ENCODE measurements at regions not wholly inside any gene's neighbourhood (a gene's known extent, or its start where the extent isn't known, plus 50 kb on each side); places are given as distances from the start of the nearest gene placed in this dataset.

DNA sequence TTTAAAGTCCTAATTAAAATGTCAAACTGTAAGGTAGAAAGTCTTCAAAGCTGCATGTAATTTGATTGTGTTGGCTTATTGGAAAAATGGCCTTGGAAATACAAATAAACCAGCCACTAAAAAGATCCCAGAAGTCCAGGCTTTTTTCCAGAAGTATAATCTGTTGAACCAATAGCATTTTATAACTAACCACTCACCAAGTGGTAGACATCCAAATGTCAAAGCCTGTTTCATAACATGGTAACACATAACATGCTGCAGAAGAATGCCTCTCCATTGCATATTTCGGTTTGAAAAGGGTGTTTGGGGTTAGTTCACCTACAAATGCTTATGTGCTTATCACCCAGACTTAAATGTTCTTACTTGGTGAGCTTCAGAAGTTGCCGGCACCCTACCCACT, 183.7 kb upstream of the DIO2 start:
- Mint-ChIP-seq H3K9me3 (ENCODE audit: unreplicated experiment) (no peaks in the 10 kb centered on the region), H3K36me3 (ENCODE audit: low read depth, unreplicated experiment) (no peaks in the 10 kb centered on the region), H3K27ac (ENCODE audit: unreplicated experiment) (no peak overlapping the region), H3K4me1 (ENCODE audit: unreplicated experiment) (peaks cover 5% of the 10 kb centered on the region), H3K4me3 (ENCODE audit: unreplicated experiment) (no peak overlapping the region), H3K27me3 (ENCODE audit: unreplicated experiment) (no peaks in the 10 kb centered on the region)
- DNase-seq (ENCODE audit: low spot score): no peak
- TF ChIP-seq, protein P1, sequence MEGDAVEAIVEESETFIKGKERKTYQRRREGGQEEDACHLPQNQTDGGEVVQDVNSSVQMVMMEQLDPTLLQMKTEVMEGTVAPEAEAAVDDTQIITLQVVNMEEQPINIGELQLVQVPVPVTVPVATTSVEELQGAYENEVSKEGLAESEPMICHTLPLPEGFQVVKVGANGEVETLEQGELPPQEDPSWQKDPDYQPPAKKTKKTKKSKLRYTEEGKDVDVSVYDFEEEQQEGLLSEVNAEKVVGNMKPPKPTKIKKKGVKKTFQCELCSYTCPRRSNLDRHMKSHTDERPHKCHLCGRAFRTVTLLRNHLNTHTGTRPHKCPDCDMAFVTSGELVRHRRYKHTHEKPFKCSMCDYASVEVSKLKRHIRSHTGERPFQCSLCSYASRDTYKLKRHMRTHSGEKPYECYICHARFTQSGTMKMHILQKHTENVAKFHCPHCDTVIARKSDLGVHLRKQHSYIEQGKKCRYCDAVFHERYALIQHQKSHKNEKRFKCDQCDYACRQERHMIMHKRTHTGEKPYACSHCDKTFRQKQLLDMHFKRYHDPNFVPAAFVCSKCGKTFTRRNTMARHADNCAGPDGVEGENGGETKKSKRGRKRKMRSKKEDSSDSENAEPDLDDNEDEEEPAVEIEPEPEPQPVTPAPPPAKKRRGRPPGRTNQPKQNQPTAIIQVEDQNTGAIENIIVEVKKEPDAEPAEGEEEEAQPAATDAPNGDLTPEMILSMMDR (IDR thresholded peaks at IDR 0.05; ENCODE audit: unreplicated experiment): no peak

DNA sequence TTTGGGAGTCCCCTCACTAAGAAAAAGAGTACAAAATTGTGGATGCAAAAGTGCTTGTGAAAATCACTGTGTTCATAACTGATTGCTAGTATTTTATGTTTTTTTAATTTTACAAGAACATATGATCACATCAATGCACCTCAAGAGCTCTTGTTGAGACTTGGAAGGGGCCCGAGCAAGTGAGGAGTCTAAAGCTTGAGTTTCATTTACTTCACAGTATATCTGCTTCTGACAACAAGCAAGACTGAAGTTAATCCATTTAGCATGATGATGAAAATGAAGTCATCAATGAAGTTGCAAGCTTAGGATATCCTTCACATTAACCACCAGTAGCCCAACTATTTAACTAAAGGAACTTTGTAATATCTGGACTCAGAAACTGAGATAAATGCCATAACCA, 182.5 kb upstream of the DIO2 start:
- Mint-ChIP-seq H3K4me1 (ENCODE audit: unreplicated experiment) (peaks cover 3% of the 10 kb centered on the region), H3K27ac (ENCODE audit: unreplicated experiment) (no peak overlapping the region), H3K36me3 (ENCODE audit: low read depth, unreplicated experiment) (no peaks in the 10 kb centered on the region), H3K4me3 (ENCODE audit: unreplicated experiment) (no peak overlapping the region), H3K9me3 (ENCODE audit: unreplicated experiment) (no peaks in the 10 kb centered on the region), H3K27me3 (ENCODE audit: unreplicated experiment) (no peaks in the 10 kb centered on the region)
- no peak for DNase-seq (ENCODE audit: low spot score)
- TF ChIP-seq, protein P1 (IDR thresholded peaks at IDR 0.05; ENCODE audit: unreplicated experiment): no peak

DNA sequence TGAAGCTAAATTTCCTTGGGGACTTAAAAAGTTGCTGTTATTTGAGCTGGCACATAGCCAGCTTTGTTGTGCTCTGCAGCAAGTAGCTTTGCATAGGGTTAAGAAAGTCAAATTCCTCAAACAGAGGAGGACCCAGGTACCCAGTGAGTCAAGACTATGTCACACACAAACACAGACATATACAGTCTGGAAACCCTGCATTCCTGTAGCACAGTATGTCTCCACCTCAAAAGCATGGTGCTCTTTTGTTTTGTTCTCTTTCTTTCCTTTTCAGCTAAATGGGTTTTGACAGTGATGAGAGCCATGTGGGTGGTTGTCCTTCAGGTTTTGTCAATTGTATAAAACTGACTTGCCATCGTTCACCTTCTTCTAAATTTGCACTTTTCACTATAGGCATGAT, 179.6 kb upstream of the DIO2 start:
- DNase-seq (ENCODE audit: low spot score): no peak
- Mint-ChIP-seq H3K9me3 (ENCODE audit: unreplicated experiment) (no peaks in the 10 kb centered on the region), H3K27ac (ENCODE audit: unreplicated experiment) (no peak overlapping the region), H3K36me3 (ENCODE audit: low read depth, unreplicated experiment) (no peaks in the 10 kb centered on the region), H3K4me1 (ENCODE audit: unreplicated experiment) (no peaks in the 10 kb centered on the region), H3K4me3 (ENCODE audit: unreplicated experiment) (no peak overlapping the region), H3K27me3 (ENCODE audit: unreplicated experiment) (no peaks in the 10 kb centered on the region)
- TF ChIP-seq, protein P1 (IDR thresholded peaks at IDR 0.05; ENCODE audit: unreplicated experiment): no peak

DNA sequence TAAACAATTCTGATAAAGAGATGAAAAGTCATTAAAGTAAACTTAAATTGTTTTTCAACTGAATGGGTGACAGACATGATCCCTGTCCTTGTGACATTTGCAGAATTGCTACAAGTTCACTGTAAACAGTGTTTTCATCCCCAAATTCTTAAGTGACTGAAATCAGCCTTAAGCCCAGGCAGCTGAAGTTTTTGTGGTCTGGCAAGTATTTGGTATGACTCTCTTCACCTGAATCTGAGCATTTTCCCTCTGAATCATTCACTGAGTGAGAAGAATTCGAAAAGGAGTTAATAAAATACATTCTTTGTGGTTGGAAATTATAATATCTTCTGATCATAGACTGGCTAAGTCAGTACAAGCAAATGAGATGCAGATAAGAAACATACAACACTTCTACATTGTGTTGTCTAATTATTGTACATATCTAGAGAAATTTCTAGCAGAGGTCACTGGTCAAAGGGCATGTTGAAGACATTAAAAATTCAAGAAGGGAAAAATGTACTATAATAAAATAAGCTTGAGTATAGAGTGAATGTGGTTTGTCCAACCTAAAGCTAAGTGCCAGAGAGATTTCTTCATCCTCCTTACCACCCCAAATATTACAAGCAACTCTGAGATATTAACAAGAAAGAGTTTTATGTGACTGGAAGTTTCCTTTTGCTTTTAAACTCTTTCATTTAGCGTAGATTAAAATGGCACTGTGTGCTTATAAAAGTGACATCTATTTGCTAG, 177.8 kb upstream of the DIO2 start:
- TF ChIP-seq, protein P1 (IDR thresholded peaks at IDR 0.05; ENCODE audit: unreplicated experiment): no peak
- Mint-ChIP-seq H3K27ac (ENCODE audit: unreplicated experiment) (no peak overlapping the region), H3K4me3 (ENCODE audit: unreplicated experiment) (no peak overlapping the region), H3K9me3 (ENCODE audit: unreplicated experiment) (no peaks in the 10 kb centered on the region), H3K4me1 (ENCODE audit: unreplicated experiment) (no peaks in the 10 kb centered on the region), H3K27me3 (ENCODE audit: unreplicated experiment) (no peaks in the 10 kb centered on the region), H3K36me3 (ENCODE audit: low read depth, unreplicated experiment) (no peaks in the 10 kb centered on the region)
- DNase-seq (ENCODE audit: low spot score): no peak

DNA sequence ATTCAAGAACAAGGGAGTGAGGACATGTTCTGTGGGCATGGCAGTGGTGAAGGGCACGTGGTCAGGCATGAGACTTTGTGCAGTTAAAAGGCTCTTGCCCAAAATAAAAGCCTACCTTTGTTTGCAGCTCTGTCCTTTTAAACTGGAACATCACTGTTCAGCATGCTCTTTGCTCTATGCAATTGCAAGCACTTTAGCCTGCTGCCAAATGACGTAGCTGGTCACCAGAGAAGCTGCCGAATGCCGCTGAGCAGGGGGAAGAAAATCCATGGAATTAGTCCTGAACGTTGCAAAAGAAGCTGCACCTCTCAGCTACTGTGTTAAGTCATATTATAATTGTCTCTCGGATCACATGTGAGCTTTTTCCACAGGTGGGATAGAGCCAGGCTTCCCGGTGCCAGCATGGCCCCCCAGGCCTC, 176.3 kb upstream of the DIO2 start:
- TF ChIP-seq, protein P1 (IDR thresholded peaks at IDR 0.05; ENCODE audit: unreplicated experiment): no peak
- no peaks in the 10 kb centered on the region for H3K9me3 Mint-ChIP-seq (ENCODE audit: unreplicated experiment)
- H3K27me3 Mint-ChIP-seq (ENCODE audit: unreplicated experiment): peaks cover 2% of the 10 kb centered on the region
- no peak for DNase-seq (ENCODE audit: low spot score)
- no peaks in the 10 kb centered on the region for H3K4me1 Mint-ChIP-seq (ENCODE audit: unreplicated experiment)
- H3K27ac Mint-ChIP-seq (ENCODE audit: unreplicated experiment): no peak overlapping the region
- no peaks in the 10 kb centered on the region for H3K36me3 Mint-ChIP-seq (ENCODE audit: low read depth, unreplicated experiment)
- no peak overlapping the region for H3K4me3 Mint-ChIP-seq (ENCODE audit: unreplicated experiment)

All from endothelial cell (in vitro differentiated cells).